Activated T-helper 17 cell treated with anti-CD3 and anti-CD28 coated beads, Interleukin-2, amount 50 U/mL, for 72 hours (primary cell): ENCODE measurements at regions not wholly inside any gene's neighbourhood (a gene's known extent, or its start where the extent isn't known, plus 50 kb on each side); places are given as distances from the start of the nearest gene placed in this dataset.

Source experiments
- ATAC-seq: fragments of 150-1000 bp; cut with Tn5 transposase; replicated peaks from 2 replicates; pipeline ENCODE4 v1.10.0; 2021; ENCODE audit warnings: mild to moderate bottlenecking, moderate library complexity
- H3K27ac Mint-ChIP-seq: one replicate; pipeline ENCODE4 v1.8.0; 2022; ENCODE audit warnings: mixed read lengths
- H3K27me3 Mint-ChIP-seq: one replicate; pipeline ENCODE4 v1.8.0; 2022; ENCODE audit warnings: mixed read lengths
- H3K36me3 Mint-ChIP-seq: one replicate; pipeline ENCODE4 v1.8.0; 2022; ENCODE audit warnings: low read depth, mild to moderate bottlenecking, mixed read lengths
- H3K4me1 Mint-ChIP-seq: one replicate; pipeline ENCODE4 v1.8.0; 2022; ENCODE audit warnings: mixed read lengths
- H3K4me3 Mint-ChIP-seq: one replicate; pipeline ENCODE4 v1.8.0; 2022; ENCODE audit warnings: mild to moderate bottlenecking, mixed read lengths
- H3K9me3 Mint-ChIP-seq: one replicate; pipeline ENCODE4 v1.8.0; 2022; ENCODE audit warnings: mixed read lengths

DNA sequence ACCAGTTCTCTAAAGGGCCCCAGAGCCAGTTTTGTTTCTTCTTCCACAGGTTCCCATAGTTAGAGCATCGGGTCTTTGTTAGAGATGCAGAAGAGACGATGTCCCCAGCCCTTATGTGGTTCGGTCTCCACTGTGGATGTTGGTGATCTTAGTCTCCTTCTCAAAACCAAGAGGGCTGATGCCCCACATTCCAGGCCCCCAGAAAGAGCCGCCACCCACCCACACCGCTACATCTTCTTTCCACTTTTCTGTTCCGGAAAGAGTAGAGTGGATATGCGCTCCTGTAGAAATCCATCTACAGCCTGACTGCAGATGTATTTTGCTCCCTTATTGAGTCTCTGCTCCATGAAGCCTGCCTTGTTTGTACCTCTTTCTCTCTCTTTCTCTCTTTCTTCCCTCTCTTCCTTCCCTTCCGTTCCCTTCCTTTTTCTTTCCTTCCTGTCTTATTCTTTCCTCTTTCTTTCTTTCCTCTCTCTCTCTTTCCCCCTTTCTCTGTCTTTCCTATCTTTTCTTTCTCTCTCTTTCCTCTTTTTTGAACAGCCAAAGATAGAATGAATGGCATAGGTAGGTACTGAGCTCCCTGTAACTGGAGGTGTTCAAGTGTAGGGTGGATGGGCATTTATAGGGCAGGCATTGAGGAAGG is 224.3 kb downstream of the SEC14L1 start:
- no peak for ATAC-seq
- Mint-ChIP-seq H3K9me3 (no peaks in the 10 kb centered on the region), H3K4me1 (peaks cover 33% of the 10 kb centered on the region), H3K4me3 (peak overlapping the region; percentile 73), H3K27me3 (no peaks in the 10 kb centered on the region), H3K36me3 (no peaks in the 10 kb centered on the region), H3K27ac (peak overlapping the region; percentile 81)

DNA sequence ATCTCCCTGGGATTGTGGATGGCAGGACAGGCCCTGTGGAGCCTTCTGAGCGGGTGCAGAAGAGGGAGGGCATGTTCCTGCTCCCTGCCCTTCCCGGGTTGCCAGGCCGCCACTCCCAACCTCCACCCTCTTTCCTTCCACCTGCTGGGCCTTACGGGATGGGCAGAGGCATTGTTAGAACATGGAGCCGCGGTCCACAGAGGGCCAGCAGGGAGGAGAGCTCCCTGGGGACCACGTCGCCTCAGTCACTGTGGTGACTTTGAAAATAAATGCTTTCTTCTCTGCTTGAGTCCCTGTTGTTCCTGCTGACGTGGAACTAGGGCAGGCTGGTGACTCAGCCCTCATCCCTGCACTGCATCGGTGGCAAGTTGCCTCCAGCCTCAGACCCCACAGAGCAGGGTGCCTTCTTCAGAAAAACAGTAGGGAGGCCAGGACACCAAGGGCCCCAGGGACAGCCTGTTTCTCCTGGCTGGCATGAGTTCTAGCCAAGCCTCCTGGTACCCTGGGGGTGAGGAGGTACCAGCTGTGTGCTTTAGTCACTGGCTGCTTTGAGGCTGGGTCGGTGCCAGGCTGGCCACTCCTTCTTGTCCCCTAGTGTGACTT is 224.9 kb downstream of the SEC14L1 start:
- H3K9me3 Mint-ChIP-seq = no peaks in the 10 kb centered on the region
- peak overlapping the region; percentile 81 for H3K27ac Mint-ChIP-seq
- peak overlapping the region; percentile 73 for H3K4me3 Mint-ChIP-seq
- ATAC-seq = peak; percentile 85
- H3K27me3 Mint-ChIP-seq = no peaks in the 10 kb centered on the region
- H3K4me1 Mint-ChIP-seq = peaks cover 35% of the 10 kb centered on the region
- no peaks in the 10 kb centered on the region for H3K36me3 Mint-ChIP-seq

DNA sequence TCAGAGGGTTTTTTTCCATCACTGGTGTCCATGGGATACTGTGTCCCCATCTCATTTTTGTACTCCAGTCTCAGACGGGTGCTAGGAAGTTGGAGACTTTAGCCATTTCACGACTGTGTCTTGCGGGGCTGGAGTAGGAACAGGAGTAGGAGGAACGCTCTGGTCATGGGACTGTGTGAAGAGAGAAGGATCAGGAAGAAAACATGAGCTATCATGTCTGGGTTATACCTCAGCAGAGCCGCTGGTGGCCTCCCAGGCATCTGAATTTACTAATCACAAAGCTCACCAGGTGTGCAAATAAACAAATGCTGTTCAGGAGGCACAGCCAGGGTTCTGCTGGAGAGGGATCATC is 225.4 kb downstream of the SEC14L1 start:
- no peaks in the 10 kb centered on the region for H3K36me3 Mint-ChIP-seq
- no peaks in the 10 kb centered on the region for H3K27me3 Mint-ChIP-seq
- H3K4me3 Mint-ChIP-seq = no peak overlapping the region
- H3K27ac Mint-ChIP-seq = peak overlapping the region; percentile 81
- peaks cover 40% of the 10 kb centered on the region for H3K4me1 Mint-ChIP-seq
- ATAC-seq = no peak
- no peaks in the 10 kb centered on the region for H3K9me3 Mint-ChIP-seq

DNA sequence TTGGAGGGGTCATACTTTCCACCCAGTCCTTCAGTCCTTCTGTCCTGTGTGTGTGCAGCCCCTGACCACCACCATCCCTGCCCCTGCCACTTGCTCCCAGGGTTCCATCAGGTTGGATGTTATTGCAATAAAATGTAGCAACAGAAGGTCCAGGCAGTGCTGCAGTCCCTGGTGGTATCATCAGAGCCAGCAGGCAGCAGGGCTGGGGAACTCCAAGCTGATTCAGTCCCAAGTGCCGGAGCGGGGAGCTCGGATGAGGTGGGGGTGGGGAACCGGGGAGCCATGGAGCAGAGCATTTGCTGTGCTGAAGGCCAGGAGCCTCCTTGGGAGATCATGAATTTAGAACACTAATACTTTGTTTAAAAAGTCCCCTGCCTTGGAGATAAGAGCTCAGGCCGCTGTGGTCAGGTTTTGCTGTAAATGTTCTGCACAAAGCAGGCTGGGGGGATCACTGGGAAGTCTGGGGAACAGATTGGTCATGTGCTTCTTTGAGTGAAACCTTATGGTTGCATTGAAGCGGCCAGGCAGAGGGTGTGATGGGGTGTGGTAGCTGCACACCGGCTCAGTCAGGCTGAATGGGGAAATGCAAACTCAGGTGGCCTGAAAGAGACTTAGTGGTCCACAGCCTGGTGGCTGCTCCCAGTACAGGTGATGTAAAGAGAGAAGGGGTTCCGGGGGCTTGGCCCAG is 225.9 kb downstream of the SEC14L1 start:
- no peak overlapping the region for H3K27ac Mint-ChIP-seq
- no peak overlapping the region for H3K4me3 Mint-ChIP-seq
- ATAC-seq = no peak
- no peaks in the 10 kb centered on the region for H3K9me3 Mint-ChIP-seq
- H3K4me1 Mint-ChIP-seq = peaks cover 41% of the 10 kb centered on the region
- H3K27me3 Mint-ChIP-seq = no peaks in the 10 kb centered on the region
- no peaks in the 10 kb centered on the region for H3K36me3 Mint-ChIP-seq

DNA sequence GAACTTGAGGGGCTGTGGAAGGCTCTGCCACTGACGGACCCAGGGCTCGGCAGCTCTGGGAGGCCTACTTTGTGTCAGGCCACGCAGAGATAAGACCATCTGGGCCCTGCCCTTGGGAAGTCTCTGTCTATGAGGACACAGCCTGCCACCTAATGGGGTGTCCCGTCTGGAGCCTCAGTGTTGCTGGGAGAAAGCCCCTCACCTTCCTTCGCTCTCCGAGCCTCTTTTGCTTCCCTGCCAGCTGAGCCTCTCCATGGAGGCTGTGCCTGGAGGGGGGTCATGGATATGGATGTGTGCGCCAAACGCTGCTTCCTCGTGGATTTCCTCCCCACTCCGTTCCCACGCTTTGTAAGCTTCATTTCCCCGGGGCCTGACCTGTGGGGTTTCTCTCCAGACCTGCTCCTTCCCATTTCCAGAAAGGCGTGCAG is 228.8 kb downstream of the SEC14L1 start:
- ATAC-seq = no peak
- peaks cover 11% of the 10 kb centered on the region for H3K36me3 Mint-ChIP-seq

DNA sequence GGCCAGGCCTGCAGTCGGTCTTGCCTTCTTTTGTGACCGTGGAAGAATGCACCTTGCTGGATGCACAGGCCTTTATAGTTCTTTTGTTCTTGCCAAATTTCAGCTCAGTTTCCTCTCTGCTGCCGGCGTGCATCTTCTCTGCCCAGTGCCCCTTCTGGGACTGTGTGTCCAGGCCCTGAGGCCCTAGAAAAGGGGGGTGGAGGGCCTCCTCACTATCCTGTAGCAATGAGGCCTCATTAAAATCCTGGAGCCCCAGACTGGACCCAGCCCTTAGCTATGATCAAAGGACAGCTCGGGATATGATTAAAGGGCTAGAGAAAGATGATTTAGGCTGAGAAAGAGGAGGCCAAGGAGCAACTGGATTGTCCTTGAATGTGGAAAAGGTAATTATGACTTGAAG is 229.8 kb downstream of the SEC14L1 start:
- peak overlapping the region; percentile 4 for H3K27ac Mint-ChIP-seq
- peak overlapping the region; percentile 82 for H3K4me3 Mint-ChIP-seq
- H3K4me1 Mint-ChIP-seq = peaks cover 32% of the 10 kb centered on the region
- no peak for ATAC-seq
- peaks cover 21% of the 10 kb centered on the region for H3K36me3 Mint-ChIP-seq
- H3K9me3 Mint-ChIP-seq = no peaks in the 10 kb centered on the region
- H3K27me3 Mint-ChIP-seq = no peaks in the 10 kb centered on the region

More for the DNA sequence above, 228.8 kb downstream of the SEC14L1 start:
- H3K9me3 Mint-ChIP-seq = no peaks in the 10 kb centered on the region
- H3K27ac Mint-ChIP-seq = no peak overlapping the region
- H3K27me3 Mint-ChIP-seq = no peaks in the 10 kb centered on the region
- peaks cover 34% of the 10 kb centered on the region for H3K4me1 Mint-ChIP-seq
- no peak overlapping the region for H3K4me3 Mint-ChIP-seq

DNA sequence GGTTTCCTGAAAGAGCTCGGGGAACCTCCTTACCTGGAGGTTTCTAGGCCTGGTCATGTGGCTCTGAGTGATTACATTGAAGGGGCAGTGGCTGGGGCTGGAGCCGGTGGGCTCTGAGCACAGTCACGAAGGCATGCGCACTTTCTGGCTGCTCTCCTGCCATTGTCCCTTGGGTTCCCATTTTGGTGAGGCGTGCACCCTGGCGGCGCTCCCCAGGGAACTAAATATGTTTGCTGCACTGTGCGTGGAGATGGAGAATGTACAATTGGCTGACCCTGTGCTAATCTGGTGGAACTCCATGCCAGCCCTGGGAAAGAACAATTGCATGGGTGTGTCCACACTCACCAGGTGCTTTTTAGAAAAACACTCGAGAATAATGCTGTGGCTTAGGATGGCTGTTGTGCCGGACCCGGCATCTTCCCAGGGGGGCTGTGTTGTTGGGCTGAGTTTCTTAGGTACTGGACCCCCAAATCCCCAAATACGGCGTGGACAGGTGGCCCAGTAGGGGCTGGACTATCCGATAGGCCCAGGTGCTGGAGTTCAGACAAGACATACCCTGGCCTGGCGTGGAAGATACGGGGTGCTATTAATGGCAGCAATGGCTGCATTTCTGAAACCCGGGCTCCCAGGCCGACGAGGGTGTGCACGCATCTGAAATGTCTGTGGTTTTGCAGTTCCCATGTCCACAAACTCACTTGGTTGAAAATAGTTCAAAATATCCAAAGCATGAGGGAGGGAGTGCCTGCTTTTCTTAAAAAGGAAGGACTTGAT is 230.5 kb downstream of the SEC14L1 start:
- Mint-ChIP-seq H3K27me3 (no peaks in the 10 kb centered on the region), H3K4me1 (peaks cover 32% of the 10 kb centered on the region), H3K9me3 (no peaks in the 10 kb centered on the region), H3K27ac (peak overlapping the region; percentile 4), H3K36me3 (peaks cover 29% of the 10 kb centered on the region), H3K4me3 (peak overlapping the region; percentile 82)
- ATAC-seq = no peak

DNA sequence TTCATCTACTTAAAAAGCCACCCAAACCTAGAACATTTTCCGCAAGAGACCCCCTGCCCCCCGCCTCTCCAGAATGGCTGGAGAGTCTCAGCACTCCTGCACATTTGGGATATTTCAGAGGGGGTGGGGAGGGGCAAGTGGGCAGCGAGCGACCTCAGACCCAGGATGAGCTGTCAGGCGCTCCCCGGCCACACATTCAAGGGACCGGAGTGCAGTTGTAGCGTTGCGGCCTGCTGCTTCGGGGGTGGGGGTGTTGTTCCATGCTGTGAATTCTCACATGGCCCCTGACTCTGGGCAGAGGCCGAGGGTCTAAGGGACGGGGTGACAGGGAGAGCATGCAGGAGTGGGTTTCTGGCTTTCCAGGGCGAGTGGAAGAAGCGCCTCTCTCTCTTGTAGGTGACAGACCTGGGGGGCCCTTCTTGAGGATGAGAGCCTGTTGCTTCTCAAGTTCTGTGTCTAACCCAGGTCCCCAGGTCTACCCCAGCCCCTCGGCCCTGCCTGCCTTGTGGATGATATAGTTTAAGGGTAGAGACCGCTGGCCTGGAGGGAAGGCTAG is 231.2 kb downstream of the SEC14L1 start:
- Mint-ChIP-seq H3K27me3 (no peaks in the 10 kb centered on the region), H3K4me3 (peak overlapping the region; percentile 82), H3K27ac (peak overlapping the region; percentile 82), H3K36me3 (peaks cover 35% of the 10 kb centered on the region), H3K9me3 (no peaks in the 10 kb centered on the region), H3K4me1 (peaks cover 33% of the 10 kb centered on the region)
- ATAC-seq = no peak

DNA sequence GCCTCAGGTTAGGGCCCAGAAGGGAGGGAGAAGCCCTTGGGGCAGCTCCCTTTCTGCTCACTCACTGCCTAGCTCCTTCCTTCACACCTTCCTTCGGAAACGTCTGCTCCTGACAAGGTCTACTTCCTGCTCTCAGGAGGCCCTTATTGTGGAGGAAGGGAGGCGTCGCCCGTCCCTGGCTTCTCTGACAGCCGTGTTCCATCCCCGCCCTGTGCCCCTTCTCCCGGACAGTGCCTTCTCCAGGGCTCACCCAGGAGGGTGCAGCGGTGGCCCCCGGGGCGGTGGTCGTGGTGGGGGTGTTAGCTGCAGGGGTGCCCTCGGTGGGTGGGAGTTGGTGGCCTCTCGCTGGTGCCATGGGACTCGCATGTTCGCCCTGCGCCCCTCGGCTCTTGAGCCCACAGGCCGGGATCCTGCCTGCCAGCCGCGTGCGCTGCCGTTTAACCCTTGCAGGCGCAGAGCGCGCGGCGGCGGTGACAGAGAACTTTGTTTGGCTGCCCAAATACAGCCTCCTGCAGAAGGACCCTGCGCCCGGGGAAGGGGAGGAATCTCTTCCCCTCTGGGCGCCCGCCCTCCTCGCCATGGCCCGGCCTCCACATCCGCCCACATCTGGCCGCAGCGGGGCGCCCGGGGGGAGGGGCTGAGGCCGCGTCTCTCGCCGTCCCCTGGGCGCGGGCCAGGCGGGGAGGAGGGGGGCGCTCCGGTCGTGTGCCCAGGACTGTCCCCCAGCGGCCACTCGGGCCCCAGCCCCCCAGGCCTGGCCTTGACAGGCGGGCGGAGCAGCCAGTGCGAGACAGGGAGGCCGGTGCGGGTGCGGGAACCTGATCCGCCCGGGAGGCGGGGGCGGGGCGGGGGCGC is 231.9 kb downstream of the SEC14L1 start:
- no peaks in the 10 kb centered on the region for H3K9me3 Mint-ChIP-seq
- H3K4me1 Mint-ChIP-seq = peaks cover 35% of the 10 kb centered on the region
- H3K27me3 Mint-ChIP-seq = no peaks in the 10 kb centered on the region

DNA sequence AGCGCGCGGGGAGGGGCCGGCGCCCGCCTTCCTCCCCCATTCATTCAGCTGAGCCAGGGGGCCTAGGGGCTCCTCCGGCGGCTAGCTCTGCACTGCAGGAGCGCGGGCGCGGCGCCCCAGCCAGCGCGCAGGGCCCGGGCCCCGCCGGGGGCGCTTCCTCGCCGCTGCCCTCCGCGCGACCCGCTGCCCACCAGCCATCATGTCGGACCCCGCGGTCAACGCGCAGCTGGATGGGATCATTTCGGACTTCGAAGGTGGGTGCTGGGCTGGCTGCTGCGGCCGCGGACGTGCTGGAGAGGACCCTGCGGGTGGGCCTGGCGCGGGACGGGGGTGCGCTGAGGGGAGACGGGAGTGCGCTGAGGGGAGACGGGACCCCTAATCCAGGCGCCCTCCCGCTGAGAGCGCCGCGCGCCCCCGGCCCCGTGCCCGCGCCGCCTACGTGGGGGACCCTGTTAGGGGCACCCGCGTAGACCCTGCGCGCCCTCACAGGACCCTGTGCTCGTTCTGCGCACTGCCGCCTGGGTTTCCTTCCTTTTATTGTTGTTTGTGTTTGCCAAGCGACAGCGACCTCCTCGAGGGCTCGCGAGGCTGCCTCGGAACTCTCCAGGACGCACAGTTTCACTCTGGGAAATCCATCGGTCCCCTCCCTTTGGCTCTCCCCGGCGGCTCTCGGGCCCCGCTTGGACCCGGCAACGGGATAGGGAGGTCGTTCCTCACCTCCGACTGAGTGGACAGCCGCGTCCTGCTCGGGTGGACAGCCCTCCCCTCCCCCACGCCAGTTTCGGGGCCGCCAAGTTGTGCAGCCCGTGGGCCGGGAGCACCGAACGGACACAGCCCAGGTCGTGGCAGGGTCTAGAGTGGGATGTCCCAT is 232.8 kb downstream of the SEC14L1 start:
- H3K9me3 Mint-ChIP-seq = no peaks in the 10 kb centered on the region
- peak; percentile 3 for ATAC-seq
- peaks cover 38% of the 10 kb centered on the region for H3K36me3 Mint-ChIP-seq
- H3K27ac Mint-ChIP-seq = peak overlapping the region; percentile 87
- H3K4me1 Mint-ChIP-seq = peaks cover 38% of the 10 kb centered on the region
- H3K27me3 Mint-ChIP-seq = no peaks in the 10 kb centered on the region
- peak overlapping the region; percentile 94 for H3K4me3 Mint-ChIP-seq

More for the DNA sequence above, 231.9 kb downstream of the SEC14L1 start:
- Mint-ChIP-seq H3K27ac (peak overlapping the region; percentile 82), H3K4me3 (peak overlapping the region; percentile 82), H3K36me3 (peaks cover 38% of the 10 kb centered on the region)
- ATAC-seq = peak; percentile 37

DNA sequence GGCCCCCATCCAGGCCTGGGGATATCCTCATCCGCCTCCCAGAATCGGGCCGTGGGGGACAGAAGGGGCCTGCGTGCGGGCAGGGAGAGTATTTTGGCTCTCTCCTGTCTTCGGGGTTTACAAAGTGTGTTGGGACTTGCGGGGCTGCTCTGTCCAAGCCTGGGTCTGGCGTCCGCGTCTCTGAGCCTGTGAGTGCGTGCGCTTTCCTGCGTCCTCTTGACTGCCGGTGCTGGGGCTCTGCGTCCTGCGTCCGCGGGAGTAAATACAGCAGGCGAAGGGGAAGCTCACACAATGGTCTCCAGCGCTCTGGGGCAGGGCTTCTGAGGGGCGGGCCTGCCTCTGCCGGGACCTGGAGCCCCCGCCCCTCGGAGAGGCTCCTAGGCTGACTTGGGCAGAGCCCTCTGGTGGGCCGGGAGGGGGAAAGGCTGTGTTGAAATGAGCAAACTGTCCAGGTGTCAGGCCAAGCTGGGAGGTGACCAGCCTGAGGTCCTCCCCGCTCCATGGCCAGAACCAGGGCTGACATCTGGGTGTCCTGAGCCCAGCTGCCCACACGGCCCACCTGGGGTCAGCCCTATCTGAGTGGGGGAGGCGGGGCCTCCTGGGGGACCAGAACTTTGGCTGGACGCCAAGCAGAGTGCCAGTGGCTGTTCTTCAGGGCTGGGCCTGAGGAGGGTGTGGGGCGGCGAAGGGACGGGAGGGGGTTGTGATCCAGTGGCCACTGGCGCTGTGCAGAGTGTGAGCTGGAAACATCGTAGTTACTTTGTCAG is 233.6 kb downstream of the SEC14L1 start:
- ATAC-seq = peak; percentile 74
- peak overlapping the region; percentile 94 for H3K4me3 Mint-ChIP-seq
- H3K27ac Mint-ChIP-seq = peak overlapping the region; percentile 87
- no peaks in the 10 kb centered on the region for H3K9me3 Mint-ChIP-seq
- H3K4me1 Mint-ChIP-seq = peaks cover 40% of the 10 kb centered on the region
- peaks cover 38% of the 10 kb centered on the region for H3K36me3 Mint-ChIP-seq
- H3K27me3 Mint-ChIP-seq = no peaks in the 10 kb centered on the region

DNA sequence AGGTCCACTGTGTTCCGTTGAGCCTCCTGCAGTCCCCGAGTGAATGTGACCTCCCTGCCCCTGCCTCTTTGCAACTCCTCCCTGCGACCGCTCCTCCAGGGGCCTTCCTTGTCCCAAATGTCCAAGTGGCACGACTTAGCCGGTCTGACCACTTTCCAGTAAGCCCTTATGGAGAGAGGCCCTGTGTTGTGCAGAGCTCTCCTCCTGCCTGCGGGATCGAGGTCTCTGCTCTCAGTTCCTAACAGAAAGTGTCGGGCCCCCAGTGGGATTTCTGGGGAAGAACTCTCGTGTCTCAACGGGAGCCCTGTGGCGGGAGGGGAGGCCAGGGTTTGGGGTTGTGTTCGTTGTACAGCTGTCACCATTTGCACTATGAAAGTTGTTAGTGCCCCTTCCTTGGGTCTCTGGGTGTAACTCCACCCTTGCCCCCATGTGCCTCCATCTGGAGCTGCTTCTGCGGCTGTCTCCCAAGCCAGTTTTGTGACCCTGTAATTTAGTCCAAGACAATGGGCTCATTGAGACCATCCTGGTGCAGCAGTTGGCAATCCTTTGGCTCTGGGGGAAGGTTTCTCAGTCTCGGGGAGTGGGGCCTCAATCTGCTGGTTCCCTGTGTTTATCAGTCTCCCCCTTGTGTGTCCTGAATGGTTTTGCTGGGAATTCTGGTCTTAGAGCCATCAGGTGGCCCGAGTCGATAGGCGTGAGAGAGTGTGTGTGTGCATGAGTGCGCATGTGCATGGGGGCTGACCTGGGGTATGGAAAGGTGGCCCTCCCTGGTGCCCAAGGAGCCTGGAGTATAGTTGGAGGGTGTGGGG is 234.5 kb downstream of the SEC14L1 start:
- peaks cover 40% of the 10 kb centered on the region for H3K4me1 Mint-ChIP-seq
- no peaks in the 10 kb centered on the region for H3K27me3 Mint-ChIP-seq
- H3K27ac Mint-ChIP-seq = peak overlapping the region; percentile 87
- H3K9me3 Mint-ChIP-seq = no peaks in the 10 kb centered on the region
- peak overlapping the region; percentile 94 for H3K4me3 Mint-ChIP-seq
- ATAC-seq = peak; percentile 0
- H3K36me3 Mint-ChIP-seq = peaks cover 38% of the 10 kb centered on the region
